ENCODE measurements at regions not wholly inside any gene's neighbourhood (a gene's known extent, or its start where the extent isn't known, plus 50 kb on each side); places are given as distances from the start of the nearest gene placed in this dataset.

- TF ChIP-seq CTCF (IDR thresholded peaks at IDR 0.05; ENCODE audit: unreplicated experiment), result no peak
- no peaks in the 10 kb centered on the region for H3K4me1 Mint-ChIP-seq (ENCODE audit: unreplicated experiment)
Measured at GRCh38 chr3:176571926-176572325, 625.4 kb downstream of the TBL1XR1 start.

DNA sequence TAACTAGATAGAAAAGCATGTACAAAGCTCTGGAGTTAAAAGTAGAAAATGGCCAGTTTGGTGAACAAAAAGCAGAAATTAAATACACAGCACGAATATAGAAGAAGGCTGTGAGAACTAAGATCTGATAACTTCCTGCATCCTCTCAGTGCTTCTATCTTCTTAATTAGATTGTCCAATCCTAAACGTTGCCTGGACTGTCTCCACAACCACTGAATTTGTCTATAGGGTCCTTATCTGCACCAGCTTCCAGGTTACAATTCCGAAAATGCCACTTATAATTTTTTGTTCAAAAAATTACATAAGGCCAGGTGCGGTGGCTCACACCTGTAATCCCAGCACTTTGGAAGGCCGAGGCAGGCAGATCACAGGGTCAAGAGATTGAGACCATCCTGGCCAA, 626.3 kb downstream of the TBL1XR1 start:
- H3K4me3 Mint-ChIP-seq (ENCODE audit: unreplicated experiment), result no peak overlapping the region
- H3K36me3 Mint-ChIP-seq (ENCODE audit: low read depth, unreplicated experiment), result no peaks in the 10 kb centered on the region
- H3K27me3 Mint-ChIP-seq (ENCODE audit: unreplicated experiment), result no peaks in the 10 kb centered on the region
- no peak for DNase-seq (ENCODE audit: low spot score)
- H3K4me1 Mint-ChIP-seq (ENCODE audit: unreplicated experiment), result no peaks in the 10 kb centered on the region
- no peak for TF ChIP-seq CTCF (IDR thresholded peaks at IDR 0.05; ENCODE audit: unreplicated experiment)
- H3K27ac Mint-ChIP-seq (ENCODE audit: unreplicated experiment), result no peak overlapping the region
- no peaks in the 10 kb centered on the region for H3K9me3 Mint-ChIP-seq (ENCODE audit: unreplicated experiment)

More at GRCh38 chr3:176571926-176572325, 625.4 kb downstream of the TBL1XR1 start:
- no peak for DNase-seq (ENCODE audit: low spot score)
- no peak overlapping the region for H3K27ac Mint-ChIP-seq (ENCODE audit: unreplicated experiment)
- H3K36me3 Mint-ChIP-seq (ENCODE audit: low read depth, unreplicated experiment), result no peaks in the 10 kb centered on the region
- H3K9me3 Mint-ChIP-seq (ENCODE audit: unreplicated experiment), result no peaks in the 10 kb centered on the region
- H3K27me3 Mint-ChIP-seq (ENCODE audit: unreplicated experiment), result no peaks in the 10 kb centered on the region
- H3K4me3 Mint-ChIP-seq (ENCODE audit: unreplicated experiment), result no peak overlapping the region

DNA sequence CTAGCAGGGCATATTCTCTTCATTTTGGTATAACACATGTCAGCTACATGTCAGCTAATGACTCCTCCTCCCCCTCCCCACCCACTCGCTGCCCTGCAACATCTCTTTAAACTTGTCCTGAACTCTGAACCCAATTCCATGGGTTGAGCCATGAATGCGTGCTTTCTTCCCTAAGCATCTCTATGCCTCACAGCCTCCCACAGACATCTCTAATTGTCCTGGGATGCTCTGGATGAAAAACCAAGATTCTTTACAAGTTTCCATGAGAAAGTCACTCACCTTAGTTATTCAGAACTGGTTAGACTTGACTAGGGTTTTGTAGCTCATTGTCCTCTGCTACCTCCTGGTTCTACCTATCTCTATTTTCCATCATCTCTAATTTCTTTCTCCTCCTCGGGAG, 629.1 kb downstream of the TBL1XR1 start:
- TF ChIP-seq CTCF (IDR thresholded peaks at IDR 0.05; ENCODE audit: unreplicated experiment), result no peak
- no peak for DNase-seq (ENCODE audit: low spot score)

GRCh38 chr3:176566757-176567156, 630.5 kb downstream of the TBL1XR1 start:
- Mint-ChIP-seq H3K27ac (ENCODE audit: unreplicated experiment) (no peak overlapping the region), H3K4me3 (ENCODE audit: unreplicated experiment) (no peak overlapping the region), H3K9me3 (ENCODE audit: unreplicated experiment) (no peaks in the 10 kb centered on the region), H3K27me3 (ENCODE audit: unreplicated experiment) (no peaks in the 10 kb centered on the region), H3K36me3 (ENCODE audit: low read depth, unreplicated experiment) (no peaks in the 10 kb centered on the region), H3K4me1 (ENCODE audit: unreplicated experiment) (no peaks in the 10 kb centered on the region)
- no peak for DNase-seq (ENCODE audit: low spot score)
- TF ChIP-seq CTCF (IDR thresholded peaks at IDR 0.05; ENCODE audit: unreplicated experiment), result no peak

More for the DNA sequence above, 629.1 kb downstream of the TBL1XR1 start:
- H3K36me3 Mint-ChIP-seq (ENCODE audit: low read depth, unreplicated experiment), result no peaks in the 10 kb centered on the region
- H3K4me1 Mint-ChIP-seq (ENCODE audit: unreplicated experiment), result no peaks in the 10 kb centered on the region
- no peaks in the 10 kb centered on the region for H3K9me3 Mint-ChIP-seq (ENCODE audit: unreplicated experiment)
- H3K4me3 Mint-ChIP-seq (ENCODE audit: unreplicated experiment), result no peak overlapping the region
- H3K27ac Mint-ChIP-seq (ENCODE audit: unreplicated experiment), result no peak overlapping the region
- H3K27me3 Mint-ChIP-seq (ENCODE audit: unreplicated experiment), result no peaks in the 10 kb centered on the region

- no peak for DNase-seq (ENCODE audit: low spot score)
- Mint-ChIP-seq H3K4me1 (ENCODE audit: unreplicated experiment) (no peaks in the 10 kb centered on the region), H3K27me3 (ENCODE audit: unreplicated experiment) (no peaks in the 10 kb centered on the region), H3K4me3 (ENCODE audit: unreplicated experiment) (no peak overlapping the region), H3K36me3 (ENCODE audit: low read depth, unreplicated experiment) (no peaks in the 10 kb centered on the region), H3K9me3 (ENCODE audit: unreplicated experiment) (no peaks in the 10 kb centered on the region), H3K27ac (ENCODE audit: unreplicated experiment) (no peak overlapping the region)
- no peak for TF ChIP-seq CTCF (IDR thresholded peaks at IDR 0.05; ENCODE audit: unreplicated experiment)
Measured at GRCh38 chr3:176562331-176562730, 635.0 kb downstream of the TBL1XR1 start.

Measured in endothelial cell (in vitro differentiated cells).